Fibroblast of pulmonary artery (primary cell): ENCODE measurements at regions not wholly inside any gene's neighbourhood (a gene's known extent, or its start where the extent isn't known, plus 50 kb on each side); places are given as distances from the start of the nearest gene placed in this dataset.

Experiments
- DNase-seq: peaks from one replicate; pipeline ENCODE4 v3.0.0-alpha.2; 2010; ENCODE audit warnings: low read depth
- H3K4me3 ChIP-seq: replicated peaks from 2 replicates; pipeline ENCODE4 v1.5.1; 2011; ENCODE audit warnings: low read depth, mild to moderate bottlenecking, control low read depth, low read length, moderate library complexity
- CTCF ChIP-seq: IDR thresholded peaks from 2 replicates; pipeline ENCODE4 v1.5.1; 2011; ENCODE audit warnings: mild to moderate bottlenecking, control low read depth, low read length, inconsistent platforms; ENCODE audit errors: missing control alignments

DNA sequence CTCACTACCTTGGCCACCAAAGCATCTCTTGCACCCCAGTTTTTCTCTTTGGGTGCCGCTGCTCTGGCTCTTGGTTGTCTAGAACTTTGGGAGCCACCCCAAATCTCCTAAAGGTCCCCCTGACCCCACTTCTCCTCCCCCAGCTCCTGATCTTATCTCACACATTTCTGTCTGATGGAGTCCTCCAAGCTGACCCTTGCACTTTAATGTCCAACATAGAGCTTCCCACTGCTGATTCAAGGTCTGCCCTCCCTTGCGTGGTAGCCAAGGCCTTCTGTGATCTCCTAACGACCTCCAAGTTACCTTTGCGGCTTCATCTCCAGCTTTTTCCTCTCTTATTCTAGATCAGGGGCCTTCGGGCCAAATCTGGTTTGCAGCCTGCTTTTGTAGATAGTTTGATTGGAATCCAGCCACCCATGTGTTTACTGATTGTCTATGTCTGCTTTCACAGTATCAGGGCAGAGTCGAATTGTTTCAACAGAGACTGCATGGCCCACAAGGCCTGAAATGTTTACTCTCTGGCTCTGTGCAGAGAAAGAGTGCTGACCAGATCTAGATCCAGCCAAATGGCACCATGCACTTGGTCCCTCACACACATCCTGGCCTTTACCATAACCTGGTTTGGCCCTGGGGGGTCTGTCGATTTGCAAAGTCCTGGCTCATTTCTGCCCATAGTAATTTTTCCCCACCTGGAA lies 168.6 kb downstream of the HAPSTR1 start:
- no peak for TF ChIP-seq CTCF
- no peak for DNase-seq
- no peak overlapping the region for H3K4me3 ChIP-seq

DNA sequence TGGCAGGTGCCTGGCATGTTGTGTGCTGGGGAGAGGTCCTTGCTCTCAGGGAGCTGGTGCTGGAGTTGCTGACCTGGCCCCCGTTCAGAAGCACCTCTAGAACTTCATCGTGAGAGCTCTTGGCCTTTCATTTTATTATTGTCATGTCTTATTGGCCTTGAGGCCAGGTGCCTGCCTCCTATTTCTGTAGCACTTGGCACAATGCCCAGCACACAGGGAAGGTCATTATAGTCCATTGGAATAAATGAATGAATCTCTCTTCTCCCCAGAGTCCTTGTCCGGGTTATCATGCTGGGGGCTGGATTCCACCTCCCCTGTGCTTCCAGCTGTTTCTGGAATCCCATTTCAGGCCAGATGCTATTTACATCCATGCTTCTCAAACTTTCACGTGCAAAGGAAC lies 169.2 kb downstream of the HAPSTR1 start:
- no peak for DNase-seq
- H3K4me3 ChIP-seq = no peak overlapping the region
- no peak for TF ChIP-seq CTCF

DNA sequence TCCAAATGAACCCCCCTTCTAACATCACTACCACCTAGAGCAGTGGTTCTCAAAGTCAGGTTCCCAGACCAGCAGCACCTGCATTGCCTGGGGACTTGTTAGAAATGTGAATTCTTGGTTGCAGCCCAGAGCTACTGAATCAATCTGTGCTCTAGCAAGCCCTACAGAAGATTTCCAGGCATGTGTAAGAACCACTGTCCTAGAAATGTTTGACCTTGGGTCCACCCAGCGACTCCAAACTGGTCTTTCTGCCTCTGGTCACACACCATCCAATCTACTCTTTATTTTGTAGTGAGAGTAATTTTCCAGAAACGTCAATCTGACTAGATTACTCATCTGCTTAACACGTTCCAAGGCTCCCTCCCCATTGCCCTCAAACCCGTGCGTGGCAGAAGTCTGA lies 169.9 kb downstream of the HAPSTR1 start:
- TF ChIP-seq CTCF = no peak
- no peak for DNase-seq
- H3K4me3 ChIP-seq = no peak overlapping the region

GRCh38 chr16:9262941-9263715 lies 171.7 kb downstream of the HAPSTR1 start:
- TF ChIP-seq CTCF = no peak
- DNase-seq = no peak
- no peak overlapping the region for H3K4me3 ChIP-seq

DNA sequence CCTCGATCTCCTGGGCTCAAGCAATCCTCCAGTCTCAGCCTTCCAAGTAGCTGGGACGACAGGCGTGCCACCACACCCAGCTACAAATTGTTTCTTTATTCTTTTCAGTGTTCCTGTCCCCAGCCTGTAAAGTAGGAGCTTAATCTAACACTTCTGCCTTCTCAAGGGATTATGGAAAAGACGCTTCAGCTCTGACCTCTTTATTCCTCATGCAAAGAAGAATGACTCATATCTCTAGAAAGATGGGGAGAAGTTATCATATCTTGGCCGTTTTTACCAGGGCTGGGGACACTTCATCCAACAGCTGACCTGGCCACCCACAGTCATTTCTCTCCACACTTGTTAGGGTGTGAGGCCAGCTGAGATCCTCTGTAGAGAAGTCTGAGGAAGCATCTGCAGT lies 172.6 kb downstream of the HAPSTR1 start:
- no peak for DNase-seq
- no peak for TF ChIP-seq CTCF
- no peak overlapping the region for H3K4me3 ChIP-seq

DNA sequence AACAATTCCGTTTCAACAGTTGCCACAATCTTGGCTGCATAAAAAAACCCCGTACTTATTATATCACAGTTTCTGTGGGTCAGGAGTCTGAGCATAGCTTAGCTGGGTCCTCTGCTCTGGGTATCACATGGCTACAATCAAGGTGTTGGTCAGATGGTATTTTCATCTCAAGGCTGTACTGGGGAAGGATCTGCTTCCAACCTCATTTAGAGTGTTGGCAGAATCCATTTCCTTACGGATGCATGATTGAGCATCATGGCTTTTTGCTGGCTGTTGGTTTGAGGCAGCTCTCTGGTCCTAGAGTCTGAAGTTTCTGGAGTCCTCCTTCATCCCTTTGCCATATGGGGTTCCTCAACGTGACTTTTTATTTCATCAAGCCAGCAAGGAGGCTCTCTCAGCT lies 177.0 kb downstream of the HAPSTR1 start:
- TF ChIP-seq CTCF = no peak
- H3K4me3 ChIP-seq = no peak overlapping the region
- DNase-seq = no peak
